ENCODE measurements at regions not wholly inside any gene's neighbourhood (a gene's known extent, or its start where the extent isn't known, plus 50 kb on each side); places are given as distances from the start of the nearest gene placed in this dataset.

DNA sequence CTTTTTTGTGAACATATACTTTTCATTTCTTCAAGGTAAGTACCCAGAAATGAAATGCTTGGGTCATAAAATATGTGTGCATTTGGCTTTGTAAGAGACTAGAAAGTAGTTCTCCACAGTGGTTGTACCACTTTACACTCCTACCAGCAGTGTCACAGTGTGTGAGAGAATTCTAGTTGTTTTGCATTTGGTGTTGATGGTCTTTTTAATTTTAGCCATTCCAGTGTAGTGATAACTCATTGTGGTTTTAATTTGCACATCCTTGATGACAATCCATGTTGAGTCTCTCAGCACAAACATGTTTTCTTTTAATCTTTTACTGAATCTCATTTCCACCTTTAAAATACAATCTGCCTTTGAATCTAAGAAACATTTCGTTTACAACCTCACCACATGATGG, 402.5 kb upstream of the ETAA1 start:
- no peak for TF ChIP-seq CTCF (IDR thresholded peaks at IDR 0.05; ENCODE audit: borderline replicate concordance, control extremely low read depth, extremely low read depth, insufficient read depth, missing control alignments)
- in situ Hi-C loops (cut with MboI; ENCODE audit: low sequenced_read_pairs, unreplicated experiment) = no loop called here
- no peak for DNase-seq (ENCODE audit: low spot score)

DNA sequence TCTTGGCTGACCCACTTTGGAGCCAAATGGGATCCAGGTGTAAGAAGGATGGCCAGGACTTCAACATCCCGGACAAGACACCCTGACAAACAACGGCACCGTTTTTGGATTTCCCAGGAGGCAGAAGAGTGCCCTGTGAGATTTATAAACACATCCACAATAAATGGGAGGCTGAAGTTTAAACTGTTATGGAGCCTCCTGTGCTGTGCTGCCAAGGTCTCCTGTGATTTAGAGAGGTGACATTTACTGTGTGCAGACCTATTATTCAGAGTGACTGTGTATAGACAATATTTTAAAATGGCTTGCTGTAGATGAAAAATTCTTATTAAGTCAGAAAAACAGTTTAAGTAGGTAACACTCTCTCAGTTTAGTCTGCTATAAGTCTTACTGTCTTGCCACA, 401.5 kb upstream of the ETAA1 start:
- TF ChIP-seq CTCF (IDR thresholded peaks at IDR 0.05; ENCODE audit: borderline replicate concordance, control extremely low read depth, extremely low read depth, insufficient read depth, missing control alignments) = no peak
- DNase-seq (ENCODE audit: low spot score) = no peak
- in situ Hi-C loops (cut with MboI; ENCODE audit: low sequenced_read_pairs, unreplicated experiment) = no loop called here

GRCh38 chr2:67002618-67003371, 394.3 kb upstream of the ETAA1 start:
- no peak for DNase-seq (ENCODE audit: low spot score)
- TF ChIP-seq CTCF (IDR thresholded peaks at IDR 0.05; ENCODE audit: borderline replicate concordance, control extremely low read depth, extremely low read depth, insufficient read depth, missing control alignments) = no peak
- in situ Hi-C loops (cut with MboI; ENCODE audit: low sequenced_read_pairs, unreplicated experiment) = no loop called here

DNA sequence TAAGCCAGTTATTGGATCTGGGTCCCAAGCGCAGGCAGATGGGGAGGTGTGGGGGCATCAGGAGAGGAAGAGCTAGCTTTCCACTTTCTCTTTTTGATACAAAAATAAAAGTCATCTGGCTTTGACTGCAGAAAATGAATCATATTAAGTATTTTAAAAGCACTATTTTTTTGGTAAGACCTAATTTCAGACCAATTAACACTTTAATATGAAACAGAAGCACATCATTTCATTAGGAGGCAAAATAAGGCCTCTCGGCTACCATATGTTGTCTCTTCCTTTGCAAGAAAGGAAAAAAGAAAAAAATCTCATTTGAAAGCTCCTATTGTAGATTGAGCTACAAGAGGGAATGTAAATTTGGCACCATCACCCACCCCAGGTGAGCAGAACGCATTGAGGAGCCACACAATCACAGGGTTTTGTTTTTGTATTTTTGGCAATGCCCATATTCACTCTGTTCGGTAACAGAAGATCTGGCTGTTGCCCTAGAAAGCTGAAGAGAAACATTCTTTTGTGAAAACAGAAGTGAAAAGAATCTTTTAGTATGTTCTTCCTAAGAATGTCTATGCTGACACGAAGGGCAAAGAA, 390.7 kb upstream of the ETAA1 start:
- no peak for TF ChIP-seq CTCF (IDR thresholded peaks at IDR 0.05; ENCODE audit: borderline replicate concordance, control extremely low read depth, extremely low read depth, insufficient read depth, missing control alignments)
- DNase-seq (ENCODE audit: low spot score) = no peak
- in situ Hi-C loops (cut with MboI; ENCODE audit: low sequenced_read_pairs, unreplicated experiment) = no loop called here

GRCh38 chr2:67008155-67008554, 389.0 kb upstream of the ETAA1 start:
- no peak for DNase-seq (ENCODE audit: low spot score)
- in situ Hi-C loops (cut with MboI; ENCODE audit: low sequenced_read_pairs, unreplicated experiment) = no loop called here
- TF ChIP-seq CTCF (IDR thresholded peaks at IDR 0.05; ENCODE audit: borderline replicate concordance, control extremely low read depth, extremely low read depth, insufficient read depth, missing control alignments) = no peak

GRCh38 chr2:67012165-67012564, 385.0 kb upstream of the ETAA1 start:
- TF ChIP-seq CTCF (IDR thresholded peaks at IDR 0.05; ENCODE audit: borderline replicate concordance, control extremely low read depth, extremely low read depth, insufficient read depth, missing control alignments) = no peak
- in situ Hi-C loops (cut with MboI; ENCODE audit: low sequenced_read_pairs, unreplicated experiment) = no loop called here
- DNase-seq (ENCODE audit: low spot score) = no peak

All from GM13976 (cell line).